Stimulated activated CD4-positive, alpha-beta T cell treated with anti-CD3 and anti-CD28 coated beads, Interleukin-4, amount 100 ng/mL, for 4 hours (primary cell): ENCODE measurements at regions not wholly inside any gene's neighbourhood (a gene's known extent, or its start where the extent isn't known, plus 50 kb on each side); places are given as distances from the start of the nearest gene placed in this dataset.
"Not testable (repeated sequence)": the region's sequence is repeated elsewhere in the genome, so short reads cannot be mapped to it uniquely, and the experiment has no call there.

ENCODE experiments used
- DNase-seq, 2 experiments: peaks; one replicate each; pipeline ENCODE4 v3.0.0-alpha.2; 2020

DNA sequence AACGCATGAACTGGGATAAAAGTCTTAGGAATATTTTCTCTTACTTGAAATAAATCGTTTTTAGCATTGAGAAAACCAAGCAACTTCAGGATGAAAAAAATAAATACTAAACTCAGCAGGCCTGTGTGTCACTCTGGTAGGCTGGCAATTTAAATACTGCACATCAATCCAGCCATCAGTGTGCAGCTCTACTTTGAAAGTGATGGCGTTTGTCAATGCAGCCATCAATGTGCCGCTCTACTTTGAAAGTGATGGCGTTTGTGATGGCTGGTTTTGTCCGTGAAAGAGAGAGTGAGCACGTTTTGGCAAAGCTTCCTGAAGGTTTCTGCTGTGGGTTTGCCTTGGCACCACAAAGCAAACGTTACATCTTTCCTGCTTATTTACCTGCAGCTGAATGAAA, 543.5 kb upstream of the SALL3 start:
- DNase-seq, result no peak

GRCh38 chr18:78438235-78438634, 541.4 kb upstream of the SALL3 start:
- DNase-seq, result not testable (repeated sequence)

GRCh38 chr18:78445880-78446279, 533.7 kb upstream of the SALL3 start:
- no peak for DNase-seq

DNA sequence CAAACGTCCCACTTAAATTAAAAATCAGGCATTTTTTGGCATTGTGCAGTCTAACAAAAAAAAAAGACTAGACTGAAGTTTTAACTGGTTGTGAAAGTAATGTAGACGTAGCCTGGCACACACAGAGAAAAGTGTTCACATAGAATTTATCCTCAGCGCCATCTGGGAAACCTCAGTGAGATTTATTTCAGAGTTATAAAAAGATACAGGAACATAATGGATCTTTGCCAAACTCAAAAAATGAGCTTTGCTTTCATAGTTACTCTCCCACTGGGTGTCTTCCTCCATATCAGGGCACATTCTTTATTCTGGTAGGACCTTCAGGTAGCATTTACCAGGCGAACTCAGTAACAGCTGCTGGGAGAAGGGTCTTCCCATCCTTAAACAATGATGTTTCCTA, 532.4 kb upstream of the SALL3 start:
- DNase-seq, result no peak

DNA sequence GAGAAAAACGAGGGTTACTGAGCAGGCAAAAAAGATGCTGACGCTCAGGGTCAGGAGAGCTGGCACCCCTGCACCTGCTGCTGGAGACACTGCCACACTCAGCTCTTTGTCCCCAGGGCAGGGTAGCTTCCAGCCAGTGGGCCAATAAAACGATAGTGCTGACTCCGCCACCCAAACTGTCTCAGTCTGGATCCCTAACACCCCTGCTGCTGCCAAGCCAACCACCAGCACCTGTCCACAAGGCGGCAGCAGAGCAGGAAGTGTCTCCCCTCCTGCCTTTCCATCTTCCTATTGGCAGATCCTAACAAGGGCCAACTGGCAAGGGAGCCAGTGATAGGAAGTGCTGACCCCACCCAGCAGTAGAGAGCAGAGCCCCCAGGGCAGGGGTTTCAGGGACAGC, 531.5 kb upstream of the SALL3 start:
- DNase-seq, result no peak

GRCh38 chr18:78448591-78448990, 531.0 kb upstream of the SALL3 start:
- no peak for DNase-seq

DNA sequence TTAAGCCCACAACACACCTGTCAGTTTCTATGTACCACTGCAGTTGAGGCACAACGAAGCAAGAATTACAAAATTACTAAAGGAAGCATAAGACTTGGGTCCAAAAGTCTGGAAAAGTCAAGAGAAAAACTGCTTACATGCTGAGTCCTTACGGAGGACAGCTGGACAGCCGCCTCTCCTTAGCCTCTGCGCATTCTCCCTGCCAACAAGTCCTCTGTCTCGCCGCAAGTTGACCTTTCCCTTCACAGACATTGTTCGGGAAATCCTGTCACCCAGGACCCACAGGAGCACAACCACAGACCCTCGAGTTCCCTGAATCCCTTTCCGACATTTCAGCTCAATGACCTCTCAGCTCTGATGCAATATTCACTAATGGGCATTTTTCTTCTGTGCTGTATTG, 525.4 kb upstream of the SALL3 start:
- DNase-seq, result no peak

- DNase-seq, result no peak
Measured at GRCh38 chr18:78455386-78455785, 524.2 kb upstream of the SALL3 start.

GRCh38 chr18:78457011-78457410, 522.6 kb upstream of the SALL3 start:
- DNase-seq, result no peak

DNA sequence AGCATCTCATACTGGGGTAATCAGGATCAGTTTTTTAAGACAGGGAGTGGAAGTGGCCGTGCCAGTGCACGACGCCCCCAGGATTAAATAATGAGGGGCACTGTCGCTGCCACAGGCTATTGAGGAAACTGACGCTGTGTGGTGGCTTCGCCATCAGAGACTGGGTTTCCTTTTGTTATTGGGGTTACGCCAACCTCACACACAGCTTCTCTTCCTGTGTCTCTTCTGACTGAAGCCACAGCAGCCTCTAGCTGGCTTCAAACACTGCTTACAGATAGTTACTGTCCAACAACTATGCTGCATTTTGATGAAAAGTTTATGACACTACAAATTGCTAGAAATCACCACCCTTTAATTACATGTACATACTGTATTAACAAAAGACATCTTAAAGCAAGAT, 521.9 kb upstream of the SALL3 start:
- DNase-seq, result no peak

DNA sequence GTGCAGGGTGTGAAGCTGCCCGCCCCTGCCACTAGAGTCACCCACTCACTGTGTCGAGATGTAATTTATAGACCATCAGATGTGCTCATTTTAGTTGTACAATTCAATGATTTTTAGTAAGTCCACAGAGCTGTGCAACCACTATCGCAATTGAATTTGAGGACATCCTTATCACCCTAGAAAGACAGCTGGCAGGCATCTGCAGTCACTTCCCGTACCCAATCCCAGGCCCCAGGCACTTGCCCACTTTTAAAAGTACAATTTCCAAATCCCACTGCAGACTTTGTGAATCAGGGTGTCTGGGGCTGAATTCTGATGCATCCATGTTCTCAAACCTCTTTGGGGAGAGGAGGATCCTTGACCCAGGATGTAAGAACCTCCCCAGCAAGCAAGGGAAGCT, 521.3 kb upstream of the SALL3 start:
- DNase-seq, result no peak

DNA sequence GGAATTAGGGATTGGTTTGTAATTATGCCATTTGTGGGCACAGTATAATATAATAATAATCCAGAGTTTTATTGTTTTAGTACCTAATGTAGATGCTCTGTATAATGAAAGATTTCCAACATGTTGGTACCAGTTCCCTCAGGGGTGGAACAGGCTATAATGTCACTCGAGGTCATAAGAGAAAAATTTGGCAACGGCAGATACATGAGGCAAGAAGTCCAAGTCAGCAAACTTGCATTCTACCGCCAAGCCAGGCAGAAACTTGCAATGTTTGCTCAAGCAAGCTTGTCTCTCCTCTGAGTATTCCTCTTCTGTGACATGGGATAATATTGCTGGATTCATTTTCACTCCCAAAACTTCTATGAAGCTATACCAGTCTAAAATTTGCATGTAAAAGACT, 520.0 kb upstream of the SALL3 start:
- DNase-seq, result no peak

DNA sequence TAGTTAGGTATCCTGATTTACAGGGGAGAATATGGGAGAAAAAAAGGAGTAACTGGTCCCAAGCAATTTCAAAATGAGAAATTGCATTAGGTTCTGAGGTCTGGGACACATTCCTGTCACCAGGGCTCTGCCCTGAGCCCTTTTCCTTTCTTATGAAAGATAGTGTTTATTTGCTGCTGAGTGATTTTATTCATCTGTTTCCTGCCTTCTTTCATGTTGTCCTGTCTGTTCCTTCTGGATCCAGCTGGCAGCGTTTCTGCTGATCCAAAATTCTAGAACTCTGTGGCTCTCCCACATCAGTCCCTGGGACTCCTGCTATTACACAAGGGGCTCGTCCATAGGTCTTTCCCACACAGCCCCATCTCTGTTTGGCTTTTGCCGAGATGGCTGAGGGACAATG, 519.1 kb upstream of the SALL3 start:
- no peak for DNase-seq

DNA sequence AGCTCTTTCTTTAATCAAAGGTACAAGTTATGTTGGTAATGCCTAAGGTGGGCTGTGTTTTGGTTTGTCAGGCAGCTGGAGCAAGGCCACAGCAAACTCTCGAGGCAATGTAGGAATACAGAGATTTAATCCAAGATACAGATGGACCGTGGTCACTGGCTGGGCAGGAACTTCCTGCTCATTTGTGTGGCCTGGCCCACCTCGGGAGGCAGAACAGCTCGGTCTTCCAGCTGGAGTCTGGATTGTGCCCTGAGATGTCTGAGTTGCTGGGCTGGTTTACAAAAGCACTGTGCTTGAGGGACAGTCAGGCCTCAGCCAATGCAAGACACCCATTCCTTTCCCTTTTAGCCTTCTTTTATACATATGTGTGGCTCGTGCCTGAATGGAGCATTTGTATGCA, 506.1 kb upstream of the SALL3 start:
- DNase-seq, result no peak

DNA sequence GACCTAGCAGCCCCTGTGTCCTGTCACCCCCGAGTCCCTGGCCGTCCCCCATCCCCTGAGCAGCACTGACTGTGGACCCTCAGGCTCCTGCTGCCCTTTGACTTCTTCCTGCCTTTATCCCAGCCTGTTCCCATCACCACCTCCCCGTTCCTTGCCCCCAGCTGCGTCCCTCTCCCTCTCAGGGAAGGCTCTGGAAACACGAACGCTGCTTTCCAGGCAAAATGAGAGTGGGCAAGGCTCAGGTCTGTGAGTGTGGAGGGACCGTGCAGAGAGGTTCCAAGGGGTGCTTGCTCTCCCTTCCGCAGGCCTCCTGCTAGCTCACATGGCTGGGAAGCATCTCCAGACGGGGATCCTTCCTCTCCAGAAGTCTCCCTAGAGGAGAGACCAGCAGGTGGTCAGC, 501.8 kb upstream of the SALL3 start:
- DNase-seq, result no peak

- no peak for DNase-seq
Measured at GRCh38 chr18:78479443-78479842, 500.2 kb upstream of the SALL3 start.

GRCh38 chr18:78480262-78481054, 499.2 kb upstream of the SALL3 start:
- DNase-seq, result no peak

GRCh38 chr18:78482378-78482777, 497.2 kb upstream of the SALL3 start:
- no peak for DNase-seq

GRCh38 chr18:78487649-78488048, 492.0 kb upstream of the SALL3 start:
- no peak for DNase-seq

GRCh38 chr18:78492064-78492812, 487.4 kb upstream of the SALL3 start:
- no peak for DNase-seq

DNA sequence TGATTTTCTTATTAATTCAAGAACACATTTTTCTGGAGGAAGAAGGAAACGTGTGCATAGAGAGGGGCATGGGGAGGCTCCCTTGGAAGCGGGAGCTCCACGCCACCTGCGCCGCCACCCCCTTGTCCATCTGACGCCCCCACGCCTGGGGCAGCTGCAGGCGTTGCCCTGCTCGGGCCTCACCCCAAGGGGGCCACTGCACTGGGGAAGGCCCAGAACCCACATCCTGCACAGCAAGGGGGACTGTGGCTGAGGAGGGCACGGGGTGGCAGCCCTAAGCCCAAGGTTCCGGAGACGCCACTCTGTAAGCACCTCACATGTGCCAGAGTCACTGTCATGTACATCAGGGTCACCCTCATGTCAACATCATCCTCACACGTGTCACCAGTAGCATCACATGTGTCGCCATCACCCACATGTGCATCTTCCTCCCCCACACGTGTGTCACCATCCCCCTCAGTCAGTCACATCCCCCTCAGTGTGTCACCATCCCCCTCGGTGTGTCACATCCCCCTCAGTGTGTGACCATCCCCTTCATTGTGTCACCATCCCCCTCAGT, 486.7 kb upstream of the SALL3 start:
- DNase-seq, result no peak

- DNase-seq, result not testable (repeated sequence)
Measured at GRCh38 chr18:78493490-78493889, 486.1 kb upstream of the SALL3 start.

GRCh38 chr18:78494204-78495085, 485.2 kb upstream of the SALL3 start:
- DNase-seq, result no peak
